AG04450 (cell line): ENCODE measurements at regions not wholly inside any gene's neighbourhood (a gene's known extent, or its start where the extent isn't known, plus 50 kb on each side); places are given as distances from the start of the nearest gene placed in this dataset.

Source experiments
- CTCF ChIA-PET: fragments of 300-600, 350-600 bp; formaldehyde crosslinking; extraction: SDS; loops from one replicate; lab custom pipeline; 2022; ENCODE audit warnings: antibody characterized with exemption, inconsistent platforms; lab: Charles Lee
- POLR2A ChIA-PET: fragments of 350-600 bp; formaldehyde crosslinking; extraction: SDS; loops from one replicate; lab custom pipeline; 2021; ENCODE audit warnings: antibody characterized with exemption, inconsistent platforms; lab: Yijun Ruan, JAX
- DNase-seq: peaks from one replicate; pipeline ENCODE4 v3.0.0-alpha.2; 2011; ENCODE audit warnings: low read depth, low spot score
- H3K27ac ChIP-seq: one replicate; pipeline ENCODE4 v1.5.1; 2012; ENCODE audit warnings: low read depth, low read length, control low read depth
- H3K27me3 ChIP-seq: one replicate; pipeline ENCODE4 v1.6.0; 2012; ENCODE audit warnings: low read length; ENCODE audit not compliant: control insufficient read depth, insufficient read depth
- H3K4me3 ChIP-seq: 2 replicates; pipeline ENCODE4 v1.5.1; 2011; ENCODE audit warnings: mild to moderate bottlenecking, low read depth, low read length, control low read depth
- H3K9me3 ChIP-seq: 2 replicates; pipeline ENCODE4 v1.5.1; 2012; ENCODE audit warnings: low read length; ENCODE audit not compliant: control insufficient read depth, insufficient read depth
- TF ChIP-seq, protein P1 (sequence below): IDR thresholded peaks from 2 replicates; pipeline ENCODE4 v1.5.1; 2011; ENCODE audit warnings: low read depth, low read length, control low read depth, inconsistent platforms

DNA sequence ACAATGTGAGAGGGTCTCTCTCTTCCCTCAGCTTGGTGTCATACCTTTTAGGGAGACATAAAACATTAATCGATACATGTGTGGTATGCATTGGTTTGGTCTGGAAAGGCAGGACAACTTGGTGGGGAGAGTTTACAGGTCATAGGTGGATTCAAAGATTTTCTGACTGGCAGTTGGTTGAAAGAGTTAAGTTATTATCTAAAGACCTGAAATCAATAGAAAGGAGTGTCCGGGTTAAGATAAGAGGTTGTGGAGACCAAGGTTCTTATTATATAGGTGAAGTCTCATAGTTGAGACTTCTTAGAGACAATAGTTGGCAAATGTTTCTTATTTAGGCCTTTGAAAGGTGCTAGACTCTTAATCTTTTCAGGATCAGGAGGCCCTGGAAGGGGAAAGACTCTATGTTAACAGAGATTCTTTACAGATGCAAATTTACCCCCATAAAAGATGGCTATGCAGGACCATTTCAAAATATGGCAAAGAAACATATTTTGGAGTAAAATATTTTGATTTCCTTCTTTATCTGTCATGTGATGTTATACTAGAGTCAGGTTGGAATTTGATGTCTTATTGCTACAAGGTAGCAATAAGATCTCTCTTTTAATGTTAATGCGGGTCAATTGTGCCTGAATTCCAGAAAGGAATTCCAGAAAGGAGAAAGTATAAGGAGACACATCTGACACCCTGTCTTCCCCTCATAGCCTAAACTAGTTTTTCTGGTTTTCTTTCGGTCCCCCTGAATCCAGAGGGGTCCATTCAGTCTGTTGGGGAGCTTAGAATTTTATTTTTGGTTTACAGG lies 59.2 kb upstream of the RCBTB2 start:
- TF ChIP-seq, protein P1, sequence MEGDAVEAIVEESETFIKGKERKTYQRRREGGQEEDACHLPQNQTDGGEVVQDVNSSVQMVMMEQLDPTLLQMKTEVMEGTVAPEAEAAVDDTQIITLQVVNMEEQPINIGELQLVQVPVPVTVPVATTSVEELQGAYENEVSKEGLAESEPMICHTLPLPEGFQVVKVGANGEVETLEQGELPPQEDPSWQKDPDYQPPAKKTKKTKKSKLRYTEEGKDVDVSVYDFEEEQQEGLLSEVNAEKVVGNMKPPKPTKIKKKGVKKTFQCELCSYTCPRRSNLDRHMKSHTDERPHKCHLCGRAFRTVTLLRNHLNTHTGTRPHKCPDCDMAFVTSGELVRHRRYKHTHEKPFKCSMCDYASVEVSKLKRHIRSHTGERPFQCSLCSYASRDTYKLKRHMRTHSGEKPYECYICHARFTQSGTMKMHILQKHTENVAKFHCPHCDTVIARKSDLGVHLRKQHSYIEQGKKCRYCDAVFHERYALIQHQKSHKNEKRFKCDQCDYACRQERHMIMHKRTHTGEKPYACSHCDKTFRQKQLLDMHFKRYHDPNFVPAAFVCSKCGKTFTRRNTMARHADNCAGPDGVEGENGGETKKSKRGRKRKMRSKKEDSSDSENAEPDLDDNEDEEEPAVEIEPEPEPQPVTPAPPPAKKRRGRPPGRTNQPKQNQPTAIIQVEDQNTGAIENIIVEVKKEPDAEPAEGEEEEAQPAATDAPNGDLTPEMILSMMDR, result no peak
- H3K27ac ChIP-seq, result no peak overlapping the region

DNA sequence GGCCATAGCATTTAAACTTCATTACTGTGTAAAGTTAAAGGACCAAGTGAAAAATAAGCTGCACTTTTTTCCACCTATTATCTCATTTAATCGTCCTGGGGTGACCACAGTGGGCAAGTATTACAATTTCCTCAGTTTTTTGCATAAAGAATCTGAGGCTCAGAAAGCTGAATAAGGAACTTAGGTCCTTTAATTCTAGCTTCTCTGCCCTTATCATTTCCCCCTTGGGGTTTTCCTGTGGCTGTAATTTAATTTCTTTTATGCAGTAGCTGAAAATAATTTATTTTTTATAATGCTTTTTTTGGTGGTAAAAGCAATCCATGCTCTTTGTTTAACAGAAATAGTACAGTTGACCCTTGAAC lies 59.8 kb upstream of the RCBTB2 start:
- CTCF ChIA-PET, result interaction anchor here (3.1 to 10.3 kb wide), 3 partner anchors 12 to 180 kb away, joined by 20 to 152 read pairs (median 21); no protein-coding TSS in a partner anchor
- TF ChIP-seq, protein P1, result no peak
- POLR2A ChIA-PET, result interaction anchor here (0.5 kb wide), 1 partner anchor 12 kb away, joined by 6 read pairs; no protein-coding TSS in a partner anchor
- peaks cover 10% of the 10 kb centered on the region for H3K27me3 ChIP-seq
- no peak for DNase-seq
- no peak overlapping the region for H3K27ac ChIP-seq
- no peak overlapping the region for H3K4me3 ChIP-seq
- no peaks in the 10 kb centered on the region; the same call in 1 of the 2 replicates for H3K9me3 ChIP-seq

More for the DNA sequence above, 59.2 kb upstream of the RCBTB2 start:
- no peak for DNase-seq
- Histone ChIP-seq H3K9me3 (no peaks in the 10 kb centered on the region; the same call in 1 of the 2 replicates), H3K27me3 (peaks cover 8% of the 10 kb centered on the region), H3K4me3 (no peak overlapping the region)
- CTCF ChIA-PET, result interaction anchor here (1.0 to 10.3 kb wide), 3 partner anchors 11 to 176 kb away, joined by 3 to 152 read pairs (median 20); no protein-coding TSS in a partner anchor
- POLR2A ChIA-PET, result no interaction called here

DNA sequence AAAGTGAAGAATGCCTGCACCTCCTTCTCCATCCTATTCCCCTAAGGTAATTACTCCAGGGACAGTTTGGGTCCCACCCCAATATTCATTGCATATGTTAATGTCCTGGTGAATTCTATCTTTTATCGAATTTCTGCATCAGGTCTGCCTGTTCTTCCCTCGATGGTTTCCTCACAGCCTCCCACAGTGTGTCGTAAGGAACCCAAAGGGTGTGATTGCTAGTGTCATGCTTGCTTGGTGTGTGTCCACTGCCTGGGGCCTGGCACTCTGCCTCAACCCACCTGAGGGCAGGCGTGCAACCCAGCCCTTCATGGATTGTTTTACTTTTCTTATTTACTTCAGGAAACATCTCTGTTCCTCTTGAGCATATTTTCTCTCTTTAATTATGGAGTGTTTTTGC lies 60.2 kb upstream of the CYSLTR2 start:
- TF ChIP-seq, protein P1, result no peak
- POLR2A ChIA-PET, result no interaction called here
- Histone ChIP-seq H3K9me3 (peaks cover 6% of the 10 kb centered on the region; the same call in 1 of the 2 replicates), H3K27ac (no peak overlapping the region), H3K27me3 (peaks cover 10% of the 10 kb centered on the region), H3K4me3 (no peak overlapping the region)
- CTCF ChIA-PET, result interaction anchor here (3.1 to 10.3 kb wide), 3 partner anchors 13 to 179 kb away, joined by 20 to 152 read pairs (median 21); no protein-coding TSS in a partner anchor
- DNase-seq, result no peak

DNA sequence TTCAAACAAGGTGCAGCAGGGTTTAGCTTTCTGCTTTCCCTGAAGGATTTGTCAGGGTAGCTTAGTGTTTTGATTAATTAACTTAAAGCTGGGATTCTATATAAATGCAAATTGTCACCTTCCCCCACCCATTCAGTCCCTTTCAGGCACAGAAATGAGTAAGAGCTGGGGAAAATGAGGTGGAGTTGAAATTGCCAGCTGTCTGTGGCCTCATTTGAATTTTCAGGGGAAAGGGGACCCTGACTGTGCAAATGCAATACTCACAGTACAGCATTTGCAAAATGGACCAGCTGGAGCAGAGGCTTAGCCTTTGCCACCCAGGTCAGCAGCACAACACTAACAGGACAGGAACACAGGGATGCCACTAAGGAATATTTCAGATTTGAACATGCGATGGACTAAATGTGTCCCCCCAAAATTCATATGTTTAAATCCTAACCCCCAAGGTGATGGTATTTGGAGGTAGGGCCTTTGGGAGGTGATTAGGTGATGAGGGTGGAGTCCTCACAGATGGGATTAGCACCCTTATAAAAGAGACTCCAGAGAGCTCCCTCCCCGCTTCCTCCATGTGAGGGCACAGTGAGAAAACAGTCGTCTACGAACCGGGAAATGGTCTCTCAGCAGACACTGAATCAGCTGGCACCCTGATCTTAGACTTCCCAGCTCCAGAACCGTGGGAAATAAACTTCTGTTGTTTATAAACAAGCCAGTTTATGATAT lies 59.5 kb upstream of the CYSLTR2 start:
- Histone ChIP-seq H3K4me3 (no peak overlapping the region), H3K27ac (no peak overlapping the region), H3K9me3 (peaks cover 6% of the 10 kb centered on the region; the same call in 1 of the 2 replicates), H3K27me3 (peaks cover 10% of the 10 kb centered on the region)
- ChIA-PET POLR2A (no interaction called here), CTCF (interaction anchor here (3.1 to 10.3 kb wide), 3 partner anchors 14 to 178 kb away, joined by 20 to 152 read pairs (median 21); no protein-coding TSS in a partner anchor)
- TF ChIP-seq, protein P1, result no peak
- no peak for DNase-seq
